Inflammatory macrophage (primary cell): ENCODE measurements at regions not wholly inside any gene's neighbourhood (a gene's known extent, or its start where the extent isn't known, plus 50 kb on each side); places are given as distances from the start of the nearest gene placed in this dataset.

ENCODE experiments used
- DNase-seq, 2 donors: peaks; one replicate each; pipeline ENCODE4 v3.0.0-alpha.2; 2020 to 2022

GRCh38 chr2:236499691-236500578 is 69.7 kb upstream of the ACKR3 start:
- peak; percentile 83 to 90 for DNase-seq

- DNase-seq: no peak
Observed at GRCh38 chr2:236501026-236501425, 68.6 kb upstream of the ACKR3 start.

- no peak for DNase-seq
Observed at GRCh38 chr2:236501531-236501930, 68.1 kb upstream of the ACKR3 start.

GRCh38 chr2:236503100-236503499 is 66.5 kb upstream of the ACKR3 start:
- no peak for DNase-seq

DNA sequence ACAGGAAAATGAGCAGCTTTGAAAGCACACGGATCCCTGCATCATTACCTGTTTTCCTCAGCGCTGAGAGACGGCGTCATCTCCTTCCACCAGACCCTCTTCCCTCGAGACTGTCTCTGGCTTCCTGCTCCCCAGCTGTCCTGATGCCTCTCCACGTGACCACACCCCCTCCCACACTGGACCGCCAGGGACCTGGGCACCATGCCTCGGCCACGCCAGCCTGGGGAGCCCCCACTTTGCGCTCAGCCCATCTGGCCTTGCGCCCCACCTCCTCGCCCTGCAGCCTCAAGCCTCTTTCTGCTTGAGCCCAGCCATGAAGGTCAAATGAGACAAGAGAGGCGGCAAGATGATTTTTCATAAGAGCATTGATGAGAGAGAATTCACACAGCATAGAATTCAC is 66.0 kb upstream of the ACKR3 start:
- no peak for DNase-seq

DNA sequence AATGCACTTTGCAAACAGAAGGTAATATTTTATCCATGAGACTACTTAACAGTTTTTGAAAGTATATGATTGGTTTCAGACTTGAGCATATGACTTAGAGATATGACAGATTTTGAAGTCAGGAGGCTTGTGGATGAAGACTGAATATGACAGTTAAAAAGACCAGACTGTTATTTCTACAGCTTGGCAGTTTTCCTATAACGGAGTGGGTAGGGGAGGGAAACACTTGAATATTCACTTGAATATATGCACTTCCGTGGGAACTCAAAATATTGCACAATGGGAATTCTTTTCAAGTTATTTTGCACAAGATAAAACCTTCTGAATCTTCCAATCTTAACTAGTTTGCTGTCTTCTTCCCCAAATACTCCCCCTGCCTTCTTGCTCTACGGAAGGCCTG is 64.6 kb upstream of the ACKR3 start:
- no peak for DNase-seq

- no peak for DNase-seq
Observed at GRCh38 chr2:236505648-236506047, 64.0 kb upstream of the ACKR3 start.

GRCh38 chr2:236507393-236508085 is 62.1 kb upstream of the ACKR3 start:
- peak in 1 of 2 donors; percentile 14 for DNase-seq

DNA sequence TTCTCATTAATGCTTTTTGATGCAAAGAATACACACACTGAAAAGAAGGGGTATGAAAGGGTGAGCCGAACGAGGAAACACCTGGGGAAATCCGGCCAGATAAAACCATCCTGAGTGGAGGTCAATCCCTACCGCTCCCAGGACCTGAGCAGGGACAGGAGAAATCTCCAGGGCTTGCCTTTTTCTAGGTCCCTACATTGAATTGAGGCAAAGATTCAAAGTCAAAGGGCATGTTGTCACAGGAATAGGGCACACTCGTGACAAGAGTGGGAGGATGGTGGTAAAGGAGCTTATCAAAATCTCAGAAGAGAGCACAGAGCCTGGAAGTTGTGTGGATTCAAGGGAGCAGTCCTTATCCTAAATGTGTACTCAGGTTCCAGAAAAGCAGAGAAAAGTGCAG is 61.2 kb upstream of the ACKR3 start:
- DNase-seq: no peak

GRCh38 chr2:236510034-236510433 is 59.6 kb upstream of the ACKR3 start:
- DNase-seq: no peak

DNA sequence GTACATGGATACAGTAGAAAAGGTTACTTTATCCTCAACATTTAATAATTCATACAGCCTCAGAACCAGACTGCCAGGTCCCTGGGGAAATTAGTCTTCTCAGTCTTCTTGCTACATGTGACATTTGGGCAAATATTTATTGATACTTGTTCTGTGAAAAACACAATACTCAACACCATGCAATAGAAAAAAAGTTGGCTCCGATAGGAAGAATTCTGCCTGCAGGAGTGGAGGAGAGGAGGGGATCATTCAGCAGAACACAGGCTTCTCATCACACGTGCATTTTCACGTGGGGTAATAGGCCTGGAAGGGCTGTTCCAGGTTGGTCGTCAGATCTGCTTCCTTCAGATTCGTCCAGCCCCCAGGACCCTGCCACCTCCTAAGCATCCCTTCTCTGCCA is 58.4 kb upstream of the ACKR3 start:
- DNase-seq: no peak

- no peak for DNase-seq
Observed at GRCh38 chr2:236512267-236512666, 57.4 kb upstream of the ACKR3 start.

GRCh38 chr2:236512902-236513435 is 56.7 kb upstream of the ACKR3 start:
- DNase-seq: peak; percentile 59 to 66

DNA sequence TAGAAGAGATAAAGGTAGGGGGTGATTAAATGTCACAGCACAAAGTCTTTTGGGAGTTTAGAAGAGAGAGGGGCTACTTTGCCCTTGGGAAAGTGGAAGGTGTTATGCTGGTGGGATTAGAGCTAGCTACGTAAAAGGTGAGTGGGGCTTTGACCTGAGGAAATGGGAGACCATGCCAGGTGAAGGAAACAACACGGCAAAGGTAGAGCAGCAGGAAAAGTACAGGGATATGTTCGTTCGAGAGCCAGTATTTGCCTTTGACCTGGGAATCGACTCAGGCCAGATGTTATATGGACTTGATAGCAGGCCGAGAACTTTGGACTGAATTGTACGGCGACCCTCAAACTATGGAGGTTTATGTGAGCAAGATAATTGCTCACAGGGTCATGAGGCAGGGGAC is 55.7 kb upstream of the ACKR3 start:
- no peak for DNase-seq

DNA sequence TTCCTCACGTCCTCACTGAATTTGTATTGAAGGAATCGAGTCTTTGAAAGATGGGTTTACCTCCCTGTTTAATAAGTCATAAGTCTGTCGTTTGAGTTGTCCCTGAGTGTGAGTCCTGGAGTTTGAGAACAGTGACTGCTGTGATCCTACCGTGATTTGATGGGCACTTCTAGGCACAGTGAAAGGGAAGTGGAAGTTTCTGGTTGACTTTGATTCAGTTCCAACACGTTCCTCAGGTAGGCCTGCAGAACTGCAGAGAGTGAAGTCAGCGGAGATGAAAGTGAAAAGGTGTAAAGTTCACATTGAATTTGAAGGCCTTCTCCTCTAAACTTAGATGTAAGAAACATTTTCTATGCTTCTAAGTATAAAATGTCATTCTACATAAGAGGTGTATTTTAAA is 52.9 kb upstream of the ACKR3 start:
- DNase-seq: no peak

- no peak for DNase-seq
Observed at GRCh38 chr2:236517251-236518031, 52.2 kb upstream of the ACKR3 start.
